GM12892 (cell line): ENCODE measurements at regions not wholly inside any gene's neighbourhood (a gene's known extent, or its start where the extent isn't known, plus 50 kb on each side); places are given as distances from the start of the nearest gene placed in this dataset.

ENCODE experiments used
- DNase-seq: peaks from one replicate; pipeline ENCODE4 v3.0.0; 2011; ENCODE audit not compliant: insufficient read length
- FAIRE-seq: peaks from 2 replicates; lab custom pipeline; 2011; peaks lifted over from hg19 to GRCh38; lab: Jason Lieb, UNC
- POLR2A ChIP-seq: IDR thresholded peaks from 2 replicates; pipeline ENCODE4 v1.6.1; 2011; ENCODE audit warnings: low read depth, low read length, control low read depth
- POLR2AphosphoS5 ChIP-seq: IDR thresholded peaks from 2 replicates; pipeline ENCODE4 v1.6.1; 2011; ENCODE audit warnings: low read depth, low read length, control low read depth
- TAF1 ChIP-seq: IDR thresholded peaks from 2 replicates; pipeline ENCODE4 v1.6.1; 2011; ENCODE audit warnings: low read depth, mild to moderate bottlenecking, control low read depth, low read length, borderline replicate concordance

GRCh38 chr22:27239520-27239919 is 562.0 kb downstream of the MN1 start:
- TF ChIP-seq POLR2A (no peak), POLR2AphosphoS5 (no peak), TAF1 (no peak)
- DNase-seq: no peak
- no peak for FAIRE-seq

GRCh38 chr22:27240298-27241075 is 561.1 kb downstream of the MN1 start:
- DNase-seq (no peak), FAIRE-seq (no peak)
- TF ChIP-seq POLR2A: no peak
- TF ChIP-seq POLR2AphosphoS5: no peak
- TF ChIP-seq TAF1: no peak

GRCh38 chr22:27241430-27242321 is 559.9 kb downstream of the MN1 start:
- TF ChIP-seq POLR2A: no peak
- FAIRE-seq: no peak

GRCh38 chr22:27242474-27242873 is 559.1 kb downstream of the MN1 start:
- DNase-seq (no peak), FAIRE-seq (no peak)
- no peak for TF ChIP-seq POLR2AphosphoS5
- no peak for TF ChIP-seq POLR2A
- no peak for TF ChIP-seq TAF1

More at GRCh38 chr22:27241430-27242321, 559.9 kb downstream of the MN1 start:
- DNase-seq: no peak

DNA sequence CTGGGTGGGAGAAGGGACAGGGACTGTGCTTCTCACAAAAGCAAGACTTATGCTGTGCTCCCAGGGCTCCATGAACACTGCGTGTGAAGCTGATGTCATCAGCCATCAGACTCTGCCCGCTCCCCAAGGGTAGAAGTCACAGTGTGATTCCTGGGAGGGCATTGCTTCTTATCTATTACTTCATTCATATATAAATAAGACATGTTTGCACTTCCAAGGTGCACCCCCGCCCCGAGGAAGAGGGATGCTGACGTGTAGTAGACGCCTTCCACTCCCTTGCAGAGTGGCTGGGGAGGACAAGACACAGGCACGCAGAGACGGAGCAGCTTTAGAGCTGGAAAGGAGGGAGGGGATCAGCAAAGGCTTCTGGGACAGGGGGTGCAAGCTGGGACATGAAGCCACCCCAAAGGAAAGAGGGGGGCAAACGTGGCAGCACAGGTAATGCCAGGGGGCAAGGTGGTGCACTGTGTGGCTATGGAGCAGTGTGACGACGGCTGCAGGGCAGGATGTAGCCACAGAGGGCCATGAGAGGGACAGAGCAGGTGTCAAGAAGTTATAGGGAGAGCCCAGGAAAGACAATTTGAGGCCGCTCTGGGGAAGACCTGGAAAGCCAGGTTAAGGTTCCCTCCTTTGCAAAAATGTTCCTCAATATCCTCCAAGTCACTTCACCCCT is 558.5 kb downstream of the MN1 start:
- TF ChIP-seq TAF1 (no peak), POLR2A (no peak), POLR2AphosphoS5 (no peak)
- FAIRE-seq: no peak
- no peak for DNase-seq

- TF ChIP-seq TAF1: no peak
- TF ChIP-seq POLR2A: no peak
- no peak for TF ChIP-seq POLR2AphosphoS5
- DNase-seq (no peak), FAIRE-seq (no peak)
Measured at GRCh38 chr22:27244328-27244727, 557.2 kb downstream of the MN1 start.

- TF ChIP-seq POLR2AphosphoS5: no peak
- no peak for TF ChIP-seq TAF1
- TF ChIP-seq POLR2A: no peak
- DNase-seq (no peak), FAIRE-seq (no peak)
Measured at GRCh38 chr22:27245056-27245455, 556.5 kb downstream of the MN1 start.

- FAIRE-seq (no peak), DNase-seq (no peak)
- TF ChIP-seq TAF1 (no peak), POLR2AphosphoS5 (no peak), POLR2A (no peak)
Measured at GRCh38 chr22:27246558-27246957, 555.0 kb downstream of the MN1 start.

DNA sequence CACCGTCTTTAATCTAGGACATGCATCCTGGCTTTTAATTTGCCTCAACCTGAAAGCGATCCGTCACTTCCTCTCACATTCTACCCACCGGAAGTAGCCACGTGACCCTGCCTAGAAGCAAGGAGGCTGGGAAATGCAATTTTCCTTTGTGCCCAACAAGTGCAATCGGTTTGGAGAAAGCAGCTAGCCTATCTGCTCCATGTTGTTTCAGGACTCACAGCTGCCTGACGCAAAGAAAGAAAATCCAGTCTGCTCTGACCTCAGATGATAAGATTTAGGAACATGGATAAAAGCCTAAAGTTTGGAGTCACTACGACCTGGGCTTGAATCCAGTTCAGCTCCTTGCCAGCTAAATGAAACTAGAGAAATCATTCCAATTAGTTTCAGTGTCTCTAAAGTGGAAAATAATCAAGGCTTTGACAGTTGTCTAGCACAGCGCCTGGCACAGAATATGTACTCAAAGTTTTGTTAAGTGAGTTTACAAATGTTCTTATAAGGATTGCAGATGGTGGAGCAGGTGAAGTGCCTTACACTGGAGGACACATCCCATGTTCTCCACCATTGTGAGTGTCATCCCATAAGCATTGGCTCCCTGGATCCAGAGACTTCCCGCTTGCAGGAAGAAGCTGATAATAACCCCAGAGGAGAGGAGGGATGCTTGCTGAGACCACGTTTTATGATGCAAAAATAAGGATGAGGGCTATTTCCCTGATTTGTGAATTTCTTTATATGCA is 553.7 kb downstream of the MN1 start:
- FAIRE-seq (no peak), DNase-seq (no peak)
- no peak for TF ChIP-seq TAF1
- no peak for TF ChIP-seq POLR2AphosphoS5

DNA sequence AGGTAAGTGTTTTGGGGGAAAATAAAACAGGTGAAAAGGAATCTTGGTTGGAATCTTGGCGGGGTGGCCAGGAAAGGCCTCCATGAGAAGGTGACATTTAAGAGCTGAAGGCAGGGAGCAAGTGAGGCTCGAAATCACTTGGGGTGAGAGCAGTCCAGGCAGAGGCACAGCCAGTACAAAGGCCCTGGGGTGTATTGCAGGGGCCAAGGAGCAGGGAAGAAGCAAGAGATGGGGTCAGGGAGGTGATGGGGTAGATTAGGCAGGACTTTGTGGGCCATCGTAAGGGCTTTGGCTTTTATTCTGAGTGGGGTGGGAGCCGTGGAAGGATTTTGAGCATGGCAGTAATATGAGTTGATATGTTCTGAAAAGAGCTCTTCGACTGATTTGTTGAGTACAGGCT is 551.1 kb downstream of the MN1 start:
- FAIRE-seq: no peak
- DNase-seq: no peak
- no peak for TF ChIP-seq POLR2A
- no peak for TF ChIP-seq POLR2AphosphoS5
- no peak for TF ChIP-seq TAF1

GRCh38 chr22:27250886-27251285 is 550.7 kb downstream of the MN1 start:
- TF ChIP-seq POLR2A (no peak), POLR2AphosphoS5 (no peak), TAF1 (no peak)
- DNase-seq (no peak), FAIRE-seq (no peak)
